HEK293 (cell line): ENCODE measurements at regions not wholly inside any gene's neighbourhood (a gene's known extent, or its start where the extent isn't known, plus 50 kb on each side); places are given as distances from the start of the nearest gene placed in this dataset.

ENCODE experiments used
- CTCF ChIA-PET: fragments of 350-600 bp; formaldehyde crosslinking; extraction: SDS; loops from one replicate; lab custom pipeline; 2021; ENCODE audit warnings: antibody characterized with exemption; lab: Yijun Ruan, JAX
- POLR2A ChIA-PET: fragments of 300-600 bp; formaldehyde crosslinking; extraction: SDS; loops from one replicate; lab custom pipeline; 2020; ENCODE audit warnings: antibody characterized with exemption, inconsistent platforms; lab: Yijun Ruan, JAX
- H3K27ac ChIP-seq: fragments of 200-500 bp; sonication (Bioruptor generic); 2 replicates; pipeline ENCODE4 v1.5.1; 2014; ENCODE audit warnings: low read depth, low read length, control low read depth, inconsistent platforms; ENCODE audit errors: extremely low read depth
- H3K36me3 ChIP-seq, 2 experiments: fragments of 200-500 bp in 1 of 2; sonication (Bioruptor generic) in 1 of 2; 1 replicate in 1 of 2; 2 replicates in 1 of 2; pipeline ENCODE4 v1.5.1; 2014 to 2017; ENCODE audit warnings: inconsistent platforms in 2 of 2, low read length in 2 of 2; ENCODE audit not compliant: control insufficient read depth in 2 of 2, insufficient read depth in 1 of 2
- H3K4me1 ChIP-seq: fragments of 200-500 bp; sonication (Bioruptor generic); 2 replicates; pipeline ENCODE4 v1.5.1; 2014; ENCODE audit warnings: mild to moderate bottlenecking, low read length, inconsistent platforms; ENCODE audit not compliant: control insufficient read depth, insufficient read depth
- H3K4me3 ChIP-seq: 2 replicates; pipeline ENCODE4 v1.5.1; 2011; ENCODE audit warnings: low read depth, mild to moderate bottlenecking, control low read depth, low read length, moderate library complexity
- H3K9me3 ChIP-seq: fragments of 200-500 bp; sonication (Bioruptor generic); 2 replicates; pipeline ENCODE4 v1.5.1; 2014; ENCODE audit warnings: low read depth, low read length, inconsistent platforms; ENCODE audit not compliant: control insufficient read depth, insufficient read depth
- EGR2 ChIP-seq: fragments of 450-650 bp; formaldehyde crosslinking; IDR thresholded peaks from 2 replicates; pipeline ENCODE4 v1.5.1; 2016; ENCODE audit warnings: low read depth, missing biosample characterization, missing genetic modification characterization
- IKZF3 ChIP-seq: fragments of 450-650 bp; IDR thresholded peaks from 2 replicates; pipeline ENCODE4 v1.5.0; 2018; ENCODE audit warnings: missing biosample characterization, mild to moderate bottlenecking, missing genetic modification characterization, moderate library complexity
- PBX3 ChIP-seq: sonication (generic); formaldehyde crosslinking; IDR thresholded peaks from 2 replicates; pipeline ENCODE4 v1.8.1; 2022; ENCODE audit warnings: mild to moderate bottlenecking, moderate library complexity, missing genetic modification reagents
- PRDM10 ChIP-seq: fragments of 450-650 bp; formaldehyde crosslinking; IDR thresholded peaks from 2 replicates; pipeline ENCODE4 v1.5.1; 2016; ENCODE audit warnings: missing biosample characterization, missing genetic modification characterization
- PRDM2 ChIP-seq: fragments of 450-650 bp; formaldehyde crosslinking; IDR thresholded peaks from 2 replicates; pipeline ENCODE4 v1.5.1; 2016; ENCODE audit warnings: missing biosample characterization, missing genetic modification characterization, borderline replicate concordance
- ZBTB1 ChIP-seq: fragments of 450-650 bp; formaldehyde crosslinking; IDR thresholded peaks from 2 replicates; pipeline ENCODE4 v1.5.1; 2016; ENCODE audit warnings: missing biosample characterization, missing genetic modification characterization
- ZBTB7A ChIP-seq: fragments of 450-650 bp; formaldehyde crosslinking; IDR thresholded peaks from 2 replicates; pipeline ENCODE4 v1.5.1; 2016; ENCODE audit warnings: low read depth, missing biosample characterization, missing genetic modification characterization
- ZNF121 ChIP-seq: fragments of 450-650 bp; formaldehyde crosslinking; IDR thresholded peaks from 2 replicates; pipeline ENCODE4 v1.5.1; 2016; ENCODE audit warnings: missing biosample characterization, missing genetic modification characterization
- ZNF202 ChIP-seq: fragments of 450-650 bp; formaldehyde crosslinking; IDR thresholded peaks from 2 replicates; pipeline ENCODE4 v1.5.1; 2016; ENCODE audit warnings: missing biosample characterization, missing genetic modification characterization, borderline replicate concordance
- ZNF23 ChIP-seq: fragments of 450-650 bp; formaldehyde crosslinking; IDR thresholded peaks from 2 replicates; pipeline ENCODE4 v1.5.1; 2016; ENCODE audit warnings: missing biosample characterization, missing genetic modification characterization, borderline replicate concordance
- ZNF280C ChIP-seq: fragments of 450-650 bp; formaldehyde crosslinking; IDR thresholded peaks from 2 replicates; pipeline ENCODE4 v1.5.1; 2016; ENCODE audit warnings: missing biosample characterization, missing genetic modification characterization
- ZNF423 ChIP-seq: fragments of 450-650 bp; formaldehyde crosslinking; IDR thresholded peaks from 2 replicates; pipeline ENCODE4 v1.5.1; 2016; ENCODE audit warnings: missing biosample characterization, missing genetic modification characterization
- ZNF510 ChIP-seq: fragments of 450-650 bp; formaldehyde crosslinking; IDR thresholded peaks from 2 replicates; pipeline ENCODE4 v1.5.1; 2018; ENCODE audit warnings: mild to moderate bottlenecking, missing genetic modification characterization, missing biosample characterization; ENCODE audit not compliant: insufficient replicate concordance
- ZNF518A ChIP-seq: fragments of 450-650 bp; formaldehyde crosslinking; conservative IDR thresholded peaks from 2 replicates; pipeline ENCODE4 v1.5.1; 2016; ENCODE audit warnings: low read depth, missing biosample characterization, missing genetic modification characterization
- ZNF530 ChIP-seq: fragments of 450-650 bp; formaldehyde crosslinking; IDR thresholded peaks from 2 replicates; pipeline ENCODE4 v1.5.1; 2016; ENCODE audit warnings: low read depth, missing biosample characterization, missing genetic modification characterization
- ZNF76 ChIP-seq: fragments of 450-650 bp; formaldehyde crosslinking; IDR thresholded peaks from 2 replicates; pipeline ENCODE4; 2016; ENCODE audit warnings: low read depth, missing biosample characterization, missing genetic modification characterization, borderline replicate concordance
- ZNF792 ChIP-seq: fragments of 450-650 bp; formaldehyde crosslinking; IDR thresholded peaks from 2 replicates; pipeline ENCODE4 v1.5.1; 2016; ENCODE audit warnings: missing biosample characterization, missing genetic modification characterization
- TF ChIP-seq, protein P1 (sequence below): fragments of 450-650 bp; formaldehyde crosslinking; IDR thresholded peaks from 2 replicates; pipeline ENCODE4 v1.5.1; 2016; ENCODE audit warnings: missing biosample characterization, missing genetic modification characterization

DNA sequence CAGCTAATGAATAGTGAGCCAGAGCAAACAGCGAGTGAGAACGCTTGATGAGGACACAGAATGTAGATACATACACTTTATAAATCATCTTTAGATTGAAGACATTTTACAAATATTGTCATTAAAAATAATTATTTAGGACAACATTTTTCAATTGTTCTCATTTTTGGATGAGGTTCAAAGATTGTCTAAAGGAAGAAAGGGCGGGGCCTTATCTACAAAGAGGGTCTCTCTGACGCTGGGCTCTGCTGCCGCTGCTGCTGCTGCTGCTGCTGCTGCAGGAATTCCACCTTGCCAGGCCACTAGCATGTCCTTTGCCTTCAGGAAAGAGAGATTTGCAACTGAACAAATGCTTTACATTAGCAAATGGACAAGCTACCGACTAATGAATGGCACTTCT, 220.7 kb upstream of the TMEM161B start:
- TF ChIP-seq PBX3 (CRISPR knock-in tag) (no peak), ZNF518A (tag by site-specific recombination) (no peak), ZBTB7A (tag by site-specific recombination) (no peak), PRDM10 (no peak), ZNF202 (tag by site-specific recombination) (no peak), ZNF510 (no peak), ZNF530 (tag by site-specific recombination) (no peak), EGR2 (tag by site-specific recombination) (no peak), IKZF3 (tag by site-specific recombination) (no peak), ZNF23 (tag by site-specific recombination) (no peak), ZNF280C (no peak), ZNF792 (tag by site-specific recombination) (no peak), ZNF121 (tag by site-specific recombination) (no peak), ZNF423 (no peak), ZNF76 (tag by site-specific recombination) (no peak), ZBTB1 (no peak), PRDM2 (tag by site-specific recombination) (no peak)
- TF ChIP-seq, protein P1, sequence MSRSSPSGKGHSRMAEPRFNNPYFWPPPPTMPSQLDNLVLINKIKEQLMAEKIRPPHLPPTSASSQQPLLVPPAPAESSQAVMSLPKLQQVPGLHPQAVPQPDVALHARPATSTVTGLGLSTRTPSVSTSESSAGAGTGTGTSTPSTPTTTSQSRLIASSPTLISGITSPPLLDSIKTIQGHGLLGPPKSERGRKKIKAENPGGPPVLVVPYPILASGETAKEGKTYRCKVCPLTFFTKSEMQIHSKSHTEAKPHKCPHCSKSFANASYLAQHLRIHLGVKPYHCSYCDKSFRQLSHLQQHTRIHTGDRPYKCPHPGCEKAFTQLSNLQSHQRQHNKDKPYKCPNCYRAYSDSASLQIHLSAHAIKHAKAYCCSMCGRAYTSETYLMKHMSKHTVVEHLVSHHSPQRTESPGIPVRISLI (tag by site-specific recombination) = no peak
- POLR2A ChIA-PET = no interaction called here
- no peaks in the 10 kb centered on the region for H3K4me1 ChIP-seq
- no peak overlapping the region for H3K27ac ChIP-seq
- CTCF ChIA-PET = interaction anchor here (0.7 kb wide), 1 partner anchor 138 kb away, joined by 3 read pairs; no protein-coding TSS in a partner anchor
- no peak overlapping the region for H3K4me3 ChIP-seq
- H3K36me3 ChIP-seq = no peaks in the 10 kb centered on the region
- no peaks in the 10 kb centered on the region for H3K9me3 ChIP-seq
